SK-N-SH treated with all-trans-retinoic acid at 6 μM for 48 hours (cell line): ENCODE measurements at regions not wholly inside any gene's neighbourhood (a gene's known extent, or its start where the extent isn't known, plus 50 kb on each side); places are given as distances from the start of the nearest gene placed in this dataset.

Experiments used
- ATAC-seq: fragments of 200-7000 bp; cut with Tn5 transposase; 3 replicates; pipeline ENCODE4 v1.9.1; 2020; ENCODE audit warnings: mild to moderate bottlenecking, moderate library complexity
- ARNTL ChIP-seq: fragments of 450-650 bp; formaldehyde crosslinking; IDR thresholded peaks from 2 replicates; pipeline ENCODE4 v1.5.0; 2020; ENCODE audit warnings: low read depth, mild to moderate bottlenecking, moderate library complexity, borderline replicate concordance
- BACH2 ChIP-seq: fragments of 250-450 bp; sonication (Bioruptor Pico); IDR thresholded peaks from 2 replicates; pipeline ENCODE4 v1.9.0; 2021; ENCODE audit warnings: mild to moderate bottlenecking, borderline replicate concordance
- CSDC2 ChIP-seq: fragments of 250-450 bp; sonication (Bioruptor Pico); IDR thresholded peaks from 2 replicates; pipeline ENCODE4 v1.5.0; 2020; ENCODE audit warnings: mild to moderate bottlenecking, moderate library complexity
- ESRRG ChIP-seq: fragments of 250-450 bp; sonication (Bioruptor Pico); IDR thresholded peaks from 2 replicates; pipeline ENCODE4 v1.6.1; 2021; ENCODE audit warnings: mild to moderate bottlenecking
- GLIS3 ChIP-seq: fragments of 250-450 bp; sonication (Bioruptor Pico); IDR thresholded peaks from 2 replicates; pipeline ENCODE4 v1.5.0; 2020; ENCODE audit warnings: mild to moderate bottlenecking, moderate library complexity
- ISL1 ChIP-seq: fragments of 250-450 bp; sonication (Bioruptor Pico); IDR thresholded peaks from 2 replicates; pipeline ENCODE4 v2.1.2; 2022; ENCODE audit warnings: mild to moderate bottlenecking, moderate library complexity
- OSR1 ChIP-seq: fragments of 250-450 bp; sonication (Bioruptor Pico); IDR thresholded peaks from 2 replicates; pipeline ENCODE4 v1.8.0; 2022; ENCODE audit warnings: moderate library complexity, mild to moderate bottlenecking, inconsistent platforms
- PPARA ChIP-seq: fragments of 250-450 bp; sonication (Bioruptor Pico); IDR thresholded peaks from 2 replicates; pipeline ENCODE4 v1.5.0; 2020; ENCODE audit warnings: mild to moderate bottlenecking, borderline replicate concordance
- RARB ChIP-seq: fragments of 250-450 bp; sonication (Bioruptor Pico); IDR thresholded peaks from 2 replicates; pipeline ENCODE4 v1.8.0; 2021; ENCODE audit warnings: mild to moderate bottlenecking, moderate library complexity
- SNAI2 ChIP-seq: fragments of 250-450 bp; sonication (Bioruptor Pico); IDR thresholded peaks from 2 replicates; pipeline ENCODE4 v1.5.0; 2020; ENCODE audit warnings: mild to moderate bottlenecking, moderate library complexity
- TCF4 ChIP-seq: fragments of 250-450 bp; sonication (Bioruptor Pico); IDR thresholded peaks from 2 replicates; pipeline ENCODE4 v1.8.0; 2021; ENCODE audit warnings: mild to moderate bottlenecking, moderate library complexity, borderline replicate concordance
- TOX ChIP-seq: fragments of 250-450 bp; sonication (Bioruptor Pico); IDR thresholded peaks from 2 replicates; pipeline ENCODE4 v1.8.0; 2021; ENCODE audit warnings: mild to moderate bottlenecking, moderate library complexity, borderline replicate concordance
- ZC3H10 ChIP-seq: fragments of 250-450 bp; sonication (Bioruptor Pico); IDR thresholded peaks from 2 replicates; pipeline ENCODE4 v1.5.1; 2021; ENCODE audit warnings: mild to moderate bottlenecking, moderate library complexity
- ZFP3 ChIP-seq: fragments of 250-450 bp; sonication (Bioruptor Pico); IDR thresholded peaks from 2 replicates; pipeline ENCODE4 v1.5.0; 2020; ENCODE audit warnings: mild to moderate bottlenecking, moderate library complexity
- ZFP30 ChIP-seq: fragments of 450-650 bp; formaldehyde crosslinking; IDR thresholded peaks from 2 replicates; pipeline ENCODE4 v1.5.0; 2022; ENCODE audit warnings: mild to moderate bottlenecking, moderate library complexity
- ZNF565 ChIP-seq: fragments of 450-650 bp; formaldehyde crosslinking; conservative IDR thresholded peaks from 2 replicates; pipeline ENCODE4 v1.5.0; 2020; ENCODE audit warnings: low read depth, mild to moderate bottlenecking, moderate library complexity
- ZNF70 ChIP-seq: fragments of 450-650 bp; formaldehyde crosslinking; IDR thresholded peaks from 2 replicates; pipeline ENCODE4 v1.5.0; 2020; ENCODE audit warnings: mild to moderate bottlenecking, moderate library complexity
- ZNF8 ChIP-seq: fragments of 450-650 bp; formaldehyde crosslinking; IDR thresholded peaks from 2 replicates; pipeline ENCODE4 v1.5.0; 2020; ENCODE audit warnings: mild to moderate bottlenecking, moderate library complexity
- TF ChIP-seq, protein P1 (sequence below): fragments of 250-450 bp; sonication (Bioruptor Pico); IDR thresholded peaks from 2 replicates; pipeline ENCODE4 v1.5.1; 2020; ENCODE audit warnings: low read depth, mild to moderate bottlenecking, moderate library complexity
- TF ChIP-seq, protein P2 (sequence below): fragments of 250-450 bp; sonication (Bioruptor Pico); IDR thresholded peaks from 2 replicates; pipeline ENCODE4 v1.8.0; 2020; ENCODE audit warnings: mild to moderate bottlenecking, moderate library complexity, borderline replicate concordance
- TF ChIP-seq, protein P3 (sequence below): fragments of 250-450 bp; sonication (Bioruptor Pico); IDR thresholded peaks from 2 replicates; pipeline ENCODE4 v1.5.1; 2021; ENCODE audit warnings: mild to moderate bottlenecking, moderate library complexity
- TF ChIP-seq, protein P4 (sequence below): fragments of 250-450 bp; sonication (Bioruptor Pico); IDR thresholded peaks from 2 replicates; pipeline ENCODE4 v1.8.0; 2021; ENCODE audit warnings: low read depth, mild to moderate bottlenecking, moderate library complexity, borderline replicate concordance
- TF ChIP-seq, protein P5 (sequence below): fragments of 250-450 bp; sonication (Bioruptor Pico); IDR thresholded peaks from 2 replicates; pipeline ENCODE4 v1.5.0; 2020; ENCODE audit warnings: mild to moderate bottlenecking, moderate library complexity

DNA sequence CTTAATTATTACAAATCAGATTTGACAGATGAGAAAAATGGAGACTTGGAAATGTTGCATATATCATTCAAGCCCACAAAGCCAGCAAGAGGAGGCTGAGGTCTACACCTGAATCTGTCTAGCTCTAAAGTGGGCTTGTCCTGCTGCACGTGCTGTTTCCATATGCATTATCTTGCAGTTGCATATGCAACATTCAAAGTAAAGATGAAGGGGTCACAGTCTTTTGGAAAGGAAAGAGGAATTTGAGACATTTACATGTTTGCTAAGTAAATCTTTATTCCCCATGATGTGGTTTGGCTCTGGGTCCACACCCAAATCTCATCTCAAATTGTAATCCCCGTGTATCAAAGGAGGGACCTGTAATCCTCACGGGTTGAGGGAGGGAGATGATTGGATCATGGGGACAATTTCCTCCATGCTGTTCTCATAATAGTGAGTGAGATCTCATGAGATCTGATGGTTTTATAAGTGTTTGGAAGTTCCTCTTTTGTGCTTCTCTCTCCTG is 98.3 kb downstream of the BACH1 start:
- no peak for TF ChIP-seq RARB
- TF ChIP-seq ARNTL (CRISPR knock-in tag) = no peak
- TF ChIP-seq, protein P1, sequence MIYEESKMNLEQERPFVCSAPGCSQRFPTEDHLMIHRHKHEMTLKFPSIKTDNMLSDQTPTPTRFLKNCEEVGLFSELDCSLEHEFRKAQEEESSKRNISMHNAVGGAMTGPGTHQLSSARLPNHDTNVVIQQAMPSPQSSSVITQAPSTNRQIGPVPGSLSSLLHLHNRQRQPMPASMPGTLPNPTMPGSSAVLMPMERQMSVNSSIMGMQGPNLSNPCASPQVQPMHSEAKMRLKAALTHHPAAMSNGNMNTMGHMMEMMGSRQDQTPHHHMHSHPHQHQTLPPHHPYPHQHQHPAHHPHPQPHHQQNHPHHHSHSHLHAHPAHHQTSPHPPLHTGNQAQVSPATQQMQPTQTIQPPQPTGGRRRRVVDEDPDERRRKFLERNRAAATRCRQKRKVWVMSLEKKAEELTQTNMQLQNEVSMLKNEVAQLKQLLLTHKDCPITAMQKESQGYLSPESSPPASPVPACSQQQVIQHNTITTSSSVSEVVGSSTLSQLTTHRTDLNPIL = no peak
- TF ChIP-seq PPARA (CRISPR knock-in tag) = no peak
- no peak for TF ChIP-seq ZFP3 (CRISPR knock-in tag)
- no peak for TF ChIP-seq TCF4 (CRISPR knock-in tag)
- no peak for TF ChIP-seq ZNF70 (CRISPR knock-in tag)
- TF ChIP-seq BACH2 = no peak
- TF ChIP-seq ZFP30 = no peak
- TF ChIP-seq SNAI2 (CRISPR knock-in tag) = no peak
- TF ChIP-seq ESRRG (CRISPR knock-in tag) = no peak
- no peak for TF ChIP-seq ZNF565
- TF ChIP-seq, protein P2, sequence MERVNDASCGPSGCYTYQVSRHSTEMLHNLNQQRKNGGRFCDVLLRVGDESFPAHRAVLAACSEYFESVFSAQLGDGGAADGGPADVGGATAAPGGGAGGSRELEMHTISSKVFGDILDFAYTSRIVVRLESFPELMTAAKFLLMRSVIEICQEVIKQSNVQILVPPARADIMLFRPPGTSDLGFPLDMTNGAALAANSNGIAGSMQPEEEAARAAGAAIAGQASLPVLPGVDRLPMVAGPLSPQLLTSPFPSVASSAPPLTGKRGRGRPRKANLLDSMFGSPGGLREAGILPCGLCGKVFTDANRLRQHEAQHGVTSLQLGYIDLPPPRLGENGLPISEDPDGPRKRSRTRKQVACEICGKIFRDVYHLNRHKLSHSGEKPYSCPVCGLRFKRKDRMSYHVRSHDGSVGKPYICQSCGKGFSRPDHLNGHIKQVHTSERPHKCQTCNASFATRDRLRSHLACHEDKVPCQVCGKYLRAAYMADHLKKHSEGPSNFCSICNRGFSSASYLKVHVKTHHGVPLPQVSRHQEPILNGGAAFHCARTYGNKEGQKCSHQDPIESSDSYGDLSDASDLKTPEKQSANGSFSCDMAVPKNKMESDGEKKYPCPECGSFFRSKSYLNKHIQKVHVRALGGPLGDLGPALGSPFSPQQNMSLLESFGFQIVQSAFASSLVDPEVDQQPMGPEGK = no peak
- TF ChIP-seq OSR1 (CRISPR knock-in tag) = no peak
- TF ChIP-seq ZC3H10 (CRISPR knock-in tag) = no peak
- no peak for TF ChIP-seq ISL1 (CRISPR knock-in tag)
- TF ChIP-seq GLIS3 (CRISPR knock-in tag) = no peak
- TF ChIP-seq ZNF8 (CRISPR knock-in tag) = no peak
- TF ChIP-seq, protein P3, sequence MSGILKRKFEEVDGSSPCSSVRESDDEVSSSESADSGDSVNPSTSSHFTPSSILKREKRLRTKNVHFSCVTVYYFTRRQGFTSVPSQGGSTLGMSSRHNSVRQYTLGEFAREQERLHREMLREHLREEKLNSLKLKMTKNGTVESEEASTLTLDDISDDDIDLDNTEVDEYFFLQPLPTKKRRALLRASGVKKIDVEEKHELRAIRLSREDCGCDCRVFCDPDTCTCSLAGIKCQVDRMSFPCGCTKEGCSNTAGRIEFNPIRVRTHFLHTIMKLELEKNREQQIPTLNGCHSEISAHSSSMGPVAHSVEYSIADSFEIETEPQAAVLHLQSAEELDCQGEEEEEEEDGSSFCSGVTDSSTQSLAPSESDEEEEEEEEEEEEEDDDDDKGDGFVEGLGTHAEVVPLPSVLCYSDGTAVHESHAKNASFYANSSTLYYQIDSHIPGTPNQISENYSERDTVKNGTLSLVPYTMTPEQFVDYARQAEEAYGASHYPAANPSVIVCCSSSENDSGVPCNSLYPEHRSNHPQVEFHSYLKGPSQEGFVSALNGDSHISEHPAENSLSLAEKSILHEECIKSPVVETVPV = no peak
- ATAC-seq = no peak

DNA sequence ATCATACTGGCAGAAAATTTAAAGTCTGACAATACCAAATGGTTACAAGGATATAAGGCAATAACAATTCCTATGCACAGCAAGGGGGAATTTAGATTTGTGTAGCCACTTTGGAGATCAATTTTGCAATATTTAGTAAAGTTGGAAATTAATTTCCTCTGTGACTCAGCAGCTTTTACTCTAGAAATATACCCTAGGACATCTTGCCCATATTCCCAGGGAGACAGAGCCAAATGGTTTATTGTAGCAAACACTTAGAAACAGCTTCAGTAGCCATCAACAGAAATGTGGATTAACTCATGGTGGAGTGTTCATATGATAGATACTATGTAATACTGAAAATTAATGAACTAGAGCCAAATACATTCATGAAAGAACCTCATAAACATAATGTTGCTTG is 104.6 kb downstream of the BACH1 start:
- no peak for ATAC-seq
- TF ChIP-seq ZNF565 (no peak), ZC3H10 (CRISPR knock-in tag) (no peak), CSDC2 (CRISPR knock-in tag) (no peak), SNAI2 (CRISPR knock-in tag) (no peak), ZFP3 (CRISPR knock-in tag) (no peak), ESRRG (CRISPR knock-in tag) (no peak), TOX (CRISPR knock-in tag) (no peak), PPARA (CRISPR knock-in tag) (no peak), BACH2 (no peak), RARB (no peak), ARNTL (CRISPR knock-in tag) (no peak), ZNF70 (CRISPR knock-in tag) (no peak), GLIS3 (CRISPR knock-in tag) (no peak), ZFP30 (no peak), ZNF8 (CRISPR knock-in tag) (no peak)
- TF ChIP-seq, protein P1 = no peak
- TF ChIP-seq, protein P4, sequence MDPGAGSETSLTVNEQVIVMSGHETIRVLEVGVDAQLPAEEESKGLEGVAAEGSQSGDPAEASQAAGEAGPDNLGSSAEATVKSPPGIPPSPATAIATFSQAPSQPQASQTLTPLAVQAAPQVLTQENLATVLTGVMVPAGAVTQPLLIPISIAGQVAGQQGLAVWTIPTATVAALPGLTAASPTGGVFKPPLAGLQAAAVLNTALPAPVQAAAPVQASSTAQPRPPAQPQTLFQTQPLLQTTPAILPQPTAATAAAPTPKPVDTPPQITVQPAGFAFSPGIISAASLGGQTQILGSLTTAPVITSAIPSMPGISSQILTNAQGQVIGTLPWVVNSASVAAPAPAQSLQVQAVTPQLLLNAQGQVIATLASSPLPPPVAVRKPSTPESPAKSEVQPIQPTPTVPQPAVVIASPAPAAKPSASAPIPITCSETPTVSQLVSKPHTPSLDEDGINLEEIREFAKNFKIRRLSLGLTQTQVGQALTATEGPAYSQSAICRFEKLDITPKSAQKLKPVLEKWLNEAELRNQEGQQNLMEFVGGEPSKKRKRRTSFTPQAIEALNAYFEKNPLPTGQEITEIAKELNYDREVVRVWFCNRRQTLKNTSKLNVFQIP (CRISPR knock-in tag) = no peak
- TF ChIP-seq, protein P5, sequence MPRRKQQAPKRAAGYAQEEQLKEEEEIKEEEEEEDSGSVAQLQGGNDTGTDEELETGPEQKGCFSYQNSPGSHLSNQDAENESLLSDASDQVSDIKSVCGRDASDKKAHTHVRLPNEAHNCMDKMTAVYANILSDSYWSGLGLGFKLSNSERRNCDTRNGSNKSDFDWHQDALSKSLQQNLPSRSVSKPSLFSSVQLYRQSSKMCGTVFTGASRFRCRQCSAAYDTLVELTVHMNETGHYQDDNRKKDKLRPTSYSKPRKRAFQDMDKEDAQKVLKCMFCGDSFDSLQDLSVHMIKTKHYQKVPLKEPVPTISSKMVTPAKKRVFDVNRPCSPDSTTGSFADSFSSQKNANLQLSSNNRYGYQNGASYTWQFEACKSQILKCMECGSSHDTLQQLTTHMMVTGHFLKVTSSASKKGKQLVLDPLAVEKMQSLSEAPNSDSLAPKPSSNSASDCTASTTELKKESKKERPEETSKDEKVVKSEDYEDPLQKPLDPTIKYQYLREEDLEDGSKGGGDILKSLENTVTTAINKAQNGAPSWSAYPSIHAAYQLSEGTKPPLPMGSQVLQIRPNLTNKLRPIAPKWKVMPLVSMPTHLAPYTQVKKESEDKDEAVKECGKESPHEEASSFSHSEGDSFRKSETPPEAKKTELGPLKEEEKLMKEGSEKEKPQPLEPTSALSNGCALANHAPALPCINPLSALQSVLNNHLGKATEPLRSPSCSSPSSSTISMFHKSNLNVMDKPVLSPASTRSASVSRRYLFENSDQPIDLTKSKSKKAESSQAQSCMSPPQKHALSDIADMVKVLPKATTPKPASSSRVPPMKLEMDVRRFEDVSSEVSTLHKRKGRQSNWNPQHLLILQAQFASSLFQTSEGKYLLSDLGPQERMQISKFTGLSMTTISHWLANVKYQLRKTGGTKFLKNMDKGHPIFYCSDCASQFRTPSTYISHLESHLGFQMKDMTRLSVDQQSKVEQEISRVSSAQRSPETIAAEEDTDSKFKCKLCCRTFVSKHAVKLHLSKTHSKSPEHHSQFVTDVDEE (CRISPR knock-in tag) = no peak
- TF ChIP-seq, protein P2 = no peak
